NCI-H1105 treated with DMSO at 0.1 percent for 48 hours (cell line): ENCODE measurements at regions not wholly inside any gene's neighbourhood (a gene's known extent, or its start where the extent isn't known, plus 50 kb on each side); places are given as distances from the start of the nearest gene placed in this dataset.
"Not testable (repeated sequence)": the region's sequence is repeated elsewhere in the genome, so short reads cannot be mapped to it uniquely, and the experiment has no call there.

Experiments
- DNase-seq: peaks from one replicate; lab custom pipeline; 2025; lab: John Stamatoyannopoulos, UW

GRCh38 chr16:87100306-87101058 is 216.7 kb downstream of the C16orf95 start:
- DNase-seq = no peak

- no peak for DNase-seq
These were observed 215.3 kb downstream of the C16orf95 start for GRCh38 chr16:87101903-87102302.

GRCh38 chr16:87107201-87107600 is 210.0 kb downstream of the C16orf95 start:
- DNase-seq = no peak

- no peak for DNase-seq
These were observed 208.9 kb downstream of the C16orf95 start for GRCh38 chr16:87108278-87108677.

- no peak for DNase-seq
These were observed 208.3 kb downstream of the C16orf95 start for GRCh38 chr16:87108941-87109340.

GRCh38 chr16:87114832-87115231 is 202.4 kb downstream of the C16orf95 start:
- no peak for DNase-seq

- no peak for DNase-seq
These were observed 201.5 kb downstream of the C16orf95 start for GRCh38 chr16:87115646-87116045.

GRCh38 chr16:87117936-87118335 is 199.3 kb downstream of the C16orf95 start:
- no peak for DNase-seq

- DNase-seq = no peak
These were observed 198.0 kb downstream of the C16orf95 start for GRCh38 chr16:87119168-87119567.

- no peak for DNase-seq
These were observed 197.4 kb downstream of the C16orf95 start for GRCh38 chr16:87119748-87120147.

GRCh38 chr16:87121816-87122215 is 195.4 kb downstream of the C16orf95 start:
- no peak for DNase-seq

- DNase-seq = no peak
These were observed 193.7 kb downstream of the C16orf95 start for GRCh38 chr16:87123356-87124001.

GRCh38 chr16:87124405-87124804 is 192.8 kb downstream of the C16orf95 start:
- DNase-seq = not testable (repeated sequence)

GRCh38 chr16:87125206-87126155 is 191.7 kb downstream of the C16orf95 start:
- no peak for DNase-seq

- DNase-seq = no peak
These were observed 190.7 kb downstream of the C16orf95 start for GRCh38 chr16:87126403-87127025.

- no peak for DNase-seq
These were observed 190.0 kb downstream of the C16orf95 start for GRCh38 chr16:87127061-87127765.

- no peak for DNase-seq
These were observed 189.4 kb downstream of the C16orf95 start for GRCh38 chr16:87127766-87128147.

GRCh38 chr16:87129771-87130170 is 187.4 kb downstream of the C16orf95 start:
- DNase-seq = no peak

GRCh38 chr16:87131061-87131995 is 185.9 kb downstream of the C16orf95 start:
- no peak for DNase-seq

GRCh38 chr16:87131996-87132345 is 185.2 kb downstream of the C16orf95 start:
- DNase-seq = no peak
